ENCODE measurements at regions not wholly inside any gene's neighbourhood (a gene's known extent, or its start where the extent isn't known, plus 50 kb on each side); places are given as distances from the start of the nearest gene placed in this dataset.
A peak's percentile ranks its signal among the peaks of the same experiment; 100 is the strongest.

GRCh38 chr3:57009802-57010201 lies 50.7 kb upstream of the SPATA12 start:
- no peak for DNase-seq

- no peak for DNase-seq
These were observed 51.1 kb upstream of the SPATA12 start for GRCh38 chr3:57009367-57009766.

DNA sequence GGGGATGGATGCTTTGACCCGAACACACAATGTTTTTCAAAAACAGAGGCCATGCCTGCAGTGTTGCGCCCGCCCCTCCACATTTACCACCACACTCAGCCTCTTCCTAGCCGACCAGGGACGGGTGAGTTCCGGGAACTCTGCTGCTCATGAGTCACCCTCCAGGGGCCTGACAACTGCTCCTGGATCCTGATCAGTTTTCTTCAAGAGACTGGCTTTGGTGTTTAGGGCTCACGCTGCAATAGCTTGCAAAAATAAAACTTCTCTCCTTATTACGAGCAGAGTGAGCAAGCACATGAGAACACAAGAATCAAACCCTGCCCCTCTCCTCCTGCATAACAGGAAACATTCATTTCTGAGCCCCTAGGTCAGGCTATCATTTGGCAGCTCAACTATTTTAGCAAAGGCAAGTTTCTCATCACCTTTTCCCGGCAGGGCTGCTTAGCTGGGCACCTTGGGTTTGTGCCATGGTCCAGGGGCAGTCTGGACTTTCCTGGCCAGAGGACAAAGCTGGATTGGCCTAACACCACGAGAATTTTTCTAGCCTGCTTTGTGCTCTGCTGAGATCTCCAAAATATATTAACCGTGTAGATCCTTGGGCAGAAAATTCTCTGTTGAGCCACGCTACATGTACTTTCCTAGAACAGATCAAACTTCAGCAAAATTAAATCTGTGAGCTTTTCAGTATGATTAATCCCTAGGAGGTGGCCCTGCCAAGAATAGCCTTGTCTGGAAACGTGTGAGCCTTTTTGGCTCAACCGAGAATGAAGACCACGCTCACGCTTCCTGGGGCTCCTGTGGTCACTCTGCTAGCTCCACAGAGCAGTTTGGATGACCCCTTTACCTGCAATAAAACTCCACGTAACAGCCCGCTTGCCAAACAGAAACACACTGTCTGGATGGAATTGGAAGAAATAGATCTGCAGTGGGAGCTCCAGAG lies 52.7 kb upstream of the SPATA12 start:
- no peak for DNase-seq

- no peak for DNase-seq
These were observed 53.5 kb upstream of the SPATA12 start for GRCh38 chr3:57006949-57007419.

DNA sequence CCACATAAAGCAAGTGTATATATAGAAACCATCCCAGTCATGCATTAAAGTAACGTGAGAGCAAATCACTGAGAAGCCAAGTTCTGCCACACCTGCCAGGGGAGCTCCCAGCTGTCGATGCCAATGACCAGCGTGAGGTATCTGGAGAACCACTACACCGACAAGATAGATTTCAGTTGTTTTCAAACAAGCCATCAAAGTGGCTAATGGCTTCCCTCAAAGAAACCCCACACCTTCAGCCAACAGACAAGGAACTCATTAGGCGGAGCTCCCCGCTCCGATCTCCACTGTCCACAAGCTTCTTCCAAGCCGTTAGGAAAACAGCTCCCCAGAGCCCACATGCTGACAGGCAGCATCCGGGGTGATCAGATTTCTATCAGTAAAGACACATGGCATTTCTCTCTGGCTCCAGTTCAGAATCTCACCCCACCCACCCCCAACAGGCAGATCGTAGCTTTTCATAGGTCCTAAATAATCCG lies 54.2 kb upstream of the SPATA12 start:
- no peak for DNase-seq

GRCh38 chr3:57004229-57004628 lies 56.2 kb upstream of the SPATA12 start:
- DNase-seq, result no peak

GRCh38 chr3:57003676-57004075 lies 56.8 kb upstream of the SPATA12 start:
- DNase-seq, result no peak

DNA sequence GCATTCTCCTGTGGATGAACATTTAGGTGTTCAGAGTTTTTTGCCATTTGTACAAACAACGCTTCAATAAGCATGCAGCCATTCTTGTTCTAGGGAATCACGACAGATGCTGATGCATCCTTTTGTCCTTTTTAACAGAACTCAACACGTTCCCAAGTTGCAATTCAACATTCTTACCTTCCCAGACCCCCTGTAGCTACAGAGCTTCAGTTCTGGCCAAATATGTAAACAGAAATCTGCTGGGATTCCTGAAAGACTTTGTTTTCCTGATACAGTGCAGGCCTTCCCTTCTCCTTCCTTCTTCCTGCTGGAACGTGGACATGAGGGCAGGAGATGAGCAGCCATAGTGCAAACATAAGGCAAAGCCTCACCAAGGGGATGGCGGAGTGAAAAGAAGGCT lies 59.1 kb upstream of the SPATA12 start:
- no peak for DNase-seq

DNA sequence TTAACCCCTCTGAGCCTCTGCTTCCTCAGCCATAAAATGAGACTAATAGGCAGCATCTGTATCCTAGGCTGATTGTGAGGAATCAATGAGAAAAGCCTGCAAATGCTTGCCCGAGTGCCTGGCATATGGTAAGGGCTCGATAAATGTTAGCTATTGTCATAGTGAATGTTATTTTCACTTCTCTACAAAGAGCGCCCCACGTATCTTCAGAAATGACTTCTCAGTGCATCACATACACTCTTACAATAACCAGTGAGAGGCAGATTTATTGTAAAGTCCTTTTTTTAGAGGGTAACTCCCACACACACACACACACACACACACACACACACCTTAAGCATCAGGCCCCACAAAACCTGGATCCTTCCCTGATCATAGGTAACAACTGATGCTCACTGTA lies 60.5 kb upstream of the SPATA12 start:
- no peak for DNase-seq

DNA sequence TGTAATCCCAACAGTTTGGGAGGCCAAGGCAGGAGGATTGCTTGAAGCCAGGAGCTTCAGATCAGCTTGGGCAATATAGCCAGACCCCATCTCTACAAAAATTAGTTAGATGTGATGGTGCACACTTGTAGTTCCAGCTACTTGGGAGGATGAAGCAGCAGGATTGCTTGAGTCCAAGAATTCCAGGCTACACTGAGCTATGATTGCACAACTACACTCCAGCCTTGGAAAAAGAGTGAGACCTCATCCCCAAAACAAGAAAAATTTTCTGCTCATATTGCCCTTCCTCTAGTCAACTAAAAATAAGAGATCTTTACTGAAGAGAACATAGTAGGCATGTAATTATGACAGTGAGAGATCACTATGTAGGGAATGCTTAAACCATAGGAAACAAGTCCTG lies 60.9 kb upstream of the SPATA12 start:
- DNase-seq, result no peak

GRCh38 chr3:56998076-56998529 lies 62.4 kb upstream of the SPATA12 start:
- DNase-seq, result no peak

GRCh38 chr3:56997675-56998074 lies 62.8 kb upstream of the SPATA12 start:
- DNase-seq, result no peak

DNA sequence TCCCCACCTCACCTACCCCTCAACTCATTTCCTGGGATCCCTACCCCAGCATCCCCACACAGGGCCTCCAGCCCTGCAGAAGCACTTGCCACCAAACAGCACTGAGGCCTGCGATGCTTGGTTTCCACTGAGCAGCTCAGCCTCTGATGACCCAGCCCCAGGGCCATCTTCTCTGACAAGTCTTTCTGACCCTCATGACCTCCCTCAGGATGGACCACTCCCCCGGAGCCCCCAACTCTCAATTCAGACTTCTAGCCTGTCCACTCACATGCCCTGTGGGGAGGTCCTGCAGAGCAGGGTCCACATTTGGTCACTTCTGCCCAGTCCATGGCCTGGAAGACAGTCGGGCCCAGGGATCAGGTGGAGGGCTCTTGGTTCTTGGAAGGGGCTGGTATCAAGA lies 63.4 kb upstream of the SPATA12 start:
- DNase-seq, result no peak

GRCh38 chr3:56994391-56994790 lies 66.1 kb upstream of the SPATA12 start:
- no peak for DNase-seq

GRCh38 chr3:56990641-56991015 lies 69.8 kb upstream of the SPATA12 start:
- DNase-seq, result no peak

DNA sequence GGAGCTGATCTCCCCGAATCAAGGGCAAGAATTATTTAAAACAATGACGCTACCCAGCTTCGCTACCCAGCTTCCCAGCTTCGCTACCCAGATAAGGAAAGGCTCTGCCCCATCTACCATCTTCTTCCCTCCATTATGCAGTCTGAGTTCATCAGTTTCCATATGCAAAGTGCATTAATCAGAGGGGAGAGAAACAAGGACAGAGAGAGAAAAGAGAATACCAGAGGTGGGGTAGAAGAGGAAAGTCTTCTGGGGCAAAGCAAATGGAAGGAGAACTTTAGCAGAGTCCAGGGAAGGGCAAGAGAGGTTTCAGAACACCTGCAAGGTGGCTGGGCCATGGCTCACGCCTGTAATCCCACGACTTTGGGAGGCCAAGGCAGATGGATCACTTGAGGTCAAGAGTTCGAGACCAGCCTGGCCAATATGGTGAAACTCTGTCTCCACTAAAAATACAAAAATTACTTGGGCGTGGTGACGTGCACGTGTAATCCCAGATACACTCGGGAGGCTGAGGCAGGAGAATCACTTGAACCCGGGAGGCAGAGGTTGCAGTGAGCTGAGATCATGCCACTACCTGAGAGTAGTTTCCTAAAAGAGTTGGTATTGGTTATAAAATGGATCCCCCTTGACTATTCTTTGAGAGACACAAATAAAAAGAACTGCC lies 70.4 kb upstream of the SPATA12 start:
- no peak for DNase-seq

DNA sequence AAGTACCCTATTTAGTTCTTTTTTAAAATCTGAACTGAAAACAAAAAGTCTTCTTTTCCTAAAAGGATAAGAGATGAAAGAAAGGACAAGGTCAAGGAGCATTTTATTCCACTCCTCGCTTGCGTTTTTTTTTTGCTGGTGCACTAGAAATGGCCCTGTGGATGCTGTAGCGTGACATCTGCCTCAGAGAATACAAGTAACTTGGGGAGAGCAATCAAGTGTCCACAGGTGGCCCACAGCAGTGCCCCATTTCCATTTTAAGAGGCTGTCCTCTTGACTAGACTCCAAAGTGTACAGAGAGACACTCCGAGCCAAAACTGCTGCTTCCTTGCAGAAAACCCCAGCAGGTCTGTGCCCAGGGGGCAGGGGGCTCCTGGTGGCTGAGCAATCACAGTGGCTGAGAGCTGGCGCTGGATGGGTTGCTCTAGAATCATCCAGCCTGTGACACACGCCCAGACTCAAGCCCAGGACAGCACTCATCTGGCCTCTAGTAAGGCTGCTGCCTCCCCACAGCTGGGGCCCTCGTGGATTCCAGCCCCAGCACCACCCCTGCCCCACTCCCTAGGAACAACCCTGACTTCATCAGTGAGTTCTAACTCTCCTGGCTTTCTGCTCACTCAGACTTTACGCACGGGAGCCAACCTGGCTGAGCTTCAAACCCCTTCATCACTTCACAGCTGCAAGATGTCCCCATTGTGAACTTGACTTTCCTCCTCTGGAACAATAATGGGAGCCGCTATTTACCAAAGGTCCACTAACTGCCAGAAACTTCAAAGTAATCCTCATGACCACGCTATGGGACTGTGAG lies 71.1 kb upstream of the SPATA12 start:
- DNase-seq, result no peak

DNA sequence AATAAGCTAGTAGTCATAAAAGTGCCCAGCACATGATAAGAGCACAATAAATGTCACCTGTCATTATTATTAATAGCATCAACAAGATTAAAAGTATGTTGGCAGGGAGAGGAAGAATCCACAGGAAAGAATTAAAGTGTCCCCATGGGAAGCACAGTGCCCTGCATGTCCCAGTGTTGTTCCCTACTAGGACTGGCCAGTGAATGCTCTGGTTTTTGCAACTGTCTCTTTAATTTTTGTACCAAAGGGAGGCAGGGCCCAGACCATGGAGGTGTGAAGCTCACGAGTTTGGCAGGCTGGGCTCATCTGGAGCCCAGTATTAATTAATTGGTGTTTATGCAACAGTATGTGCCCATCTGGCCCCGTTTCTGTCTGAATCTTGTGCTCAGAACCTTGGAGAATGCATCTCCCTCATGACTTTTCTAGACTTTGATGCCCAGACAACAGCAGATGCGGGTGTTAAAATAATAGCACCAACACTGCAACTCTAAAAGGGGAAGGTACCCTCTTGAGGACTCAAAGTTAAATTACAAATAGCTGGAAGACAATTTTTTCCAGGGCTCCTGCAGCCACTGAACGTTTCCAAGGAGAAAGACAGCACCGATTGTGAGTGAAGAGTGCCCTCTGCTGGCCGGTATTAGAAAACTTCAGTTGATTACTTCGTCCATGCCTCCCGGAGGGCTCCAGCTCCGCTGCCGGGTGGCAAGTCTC lies 71.9 kb upstream of the SPATA12 start:
- peak; percentile 36 to 80 (median 58) for DNase-seq

DNA sequence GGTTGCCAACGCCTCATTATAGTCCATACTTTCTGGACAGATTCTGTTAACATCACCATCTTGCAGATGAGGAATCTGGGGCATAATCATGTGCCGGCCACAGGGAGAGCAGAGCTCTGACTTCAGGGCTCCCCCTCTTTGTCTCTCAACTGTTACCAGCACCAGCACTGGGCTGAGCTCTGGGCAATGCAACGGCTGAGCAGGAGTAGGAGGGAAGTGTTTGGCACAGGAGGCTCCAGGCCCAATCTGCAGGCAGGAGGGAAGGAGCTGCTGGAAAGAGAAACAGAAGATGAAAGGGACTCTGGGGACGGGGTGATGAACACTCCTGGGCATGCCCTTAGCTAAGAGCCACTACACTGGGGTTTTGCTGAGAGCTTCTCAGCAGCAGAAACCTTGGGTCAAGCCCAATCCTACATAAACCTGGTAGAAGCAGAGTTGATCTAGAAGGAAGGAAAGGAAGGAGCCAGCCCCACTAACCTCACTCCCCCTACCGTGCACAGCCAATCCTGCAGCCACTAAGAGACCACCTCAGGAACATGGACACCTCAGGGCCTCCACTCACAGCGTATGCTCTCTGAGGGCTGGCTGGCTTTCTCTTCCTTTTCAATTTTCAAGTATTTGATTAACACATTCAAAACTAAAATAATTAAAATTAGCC lies 73.1 kb upstream of the SPATA12 start:
- DNase-seq, result peak in 1 of 6 experiments; percentile 3

DNA sequence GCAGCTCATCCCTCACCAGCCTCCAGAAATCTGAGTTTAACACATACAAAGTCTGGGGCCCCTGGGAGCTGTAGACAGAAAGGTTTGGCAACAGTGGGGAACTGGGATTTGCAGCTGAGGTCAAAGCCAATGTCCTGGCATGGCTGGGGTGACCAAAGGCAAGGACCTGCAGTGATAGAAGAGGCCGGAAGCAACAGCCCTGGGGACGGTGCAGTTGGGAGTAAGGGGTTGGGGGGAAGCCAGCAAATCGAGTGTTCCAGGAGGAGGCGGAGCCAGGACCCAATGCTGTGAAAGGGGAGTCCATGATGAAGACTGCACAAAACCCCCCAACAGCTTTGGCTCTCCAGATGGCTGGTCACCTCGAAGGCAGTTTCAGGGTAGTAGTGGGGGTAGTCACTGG lies 74.1 kb upstream of the SPATA12 start:
- DNase-seq, result no peak

- no peak for DNase-seq
These were observed 74.6 kb upstream of the SPATA12 start for GRCh38 chr3:56985878-56986277.

GRCh38 chr3:56985460-56985859 lies 75.0 kb upstream of the SPATA12 start:
- DNase-seq, result no peak

Measured in stimulated activated naive CD4-positive, alpha-beta T cell (primary cell).